Ishikawa (cell line): ENCODE measurements at regions not wholly inside any gene's neighbourhood (a gene's known extent, or its start where the extent isn't known, plus 50 kb on each side); places are given as distances from the start of the nearest gene placed in this dataset.

Source experiments
- CEBPB ChIP-seq: IDR thresholded peaks from 2 replicates; pipeline ENCODE4 v1.6.1; 2012
- CREB1 ChIP-seq: IDR thresholded peaks from 2 replicates; pipeline ENCODE4 v1.6.1; 2012; ENCODE audit warnings: low read depth
- EGR1 ChIP-seq: IDR thresholded peaks from 2 replicates; pipeline ENCODE4 v1.6.1; 2012
- EP300 ChIP-seq: IDR thresholded peaks from 2 replicates; pipeline ENCODE4 v1.6.1; 2012; ENCODE audit warnings: borderline replicate concordance
- FOXM1 ChIP-seq: IDR thresholded peaks from 2 replicates; pipeline ENCODE4 v1.6.1; 2012; ENCODE audit warnings: low read depth, borderline replicate concordance
- MAX ChIP-seq: IDR thresholded peaks from 2 replicates; pipeline ENCODE4 v1.6.1; 2012
- NFIC ChIP-seq: IDR thresholded peaks from 2 replicates; pipeline ENCODE4 v1.6.1; 2012
- RAD21 ChIP-seq: IDR thresholded peaks from 2 replicates; pipeline ENCODE4 v1.6.1; 2012; ENCODE audit warnings: low read depth
- REST ChIP-seq: IDR thresholded peaks from 2 replicates; pipeline ENCODE4 v1.6.1; 2012; ENCODE audit warnings: low read depth, mild to moderate bottlenecking
- TAF1 ChIP-seq: IDR thresholded peaks from 2 replicates; pipeline ENCODE4 v1.6.1; 2012; ENCODE audit warnings: low read depth, mild to moderate bottlenecking
- TCF12 ChIP-seq: IDR thresholded peaks from 2 replicates; pipeline ENCODE4 v1.6.1; 2012; ENCODE audit warnings: low read depth
- TEAD4 ChIP-seq: IDR thresholded peaks from 2 replicates; pipeline ENCODE4 v1.6.1; 2012
- USF1 ChIP-seq: IDR thresholded peaks from 2 replicates; pipeline ENCODE4 v1.6.1; 2012
- YY1 ChIP-seq: IDR thresholded peaks from 2 replicates; pipeline ENCODE4 v1.6.1; 2012; ENCODE audit warnings: low read depth
- ZBTB7A ChIP-seq: IDR thresholded peaks from 2 replicates; pipeline ENCODE4 v1.6.1; 2012; ENCODE audit warnings: low read depth

GRCh38 chr2:5895284-5895683 is 203.1 kb downstream of the SOX11 start:
- TF ChIP-seq FOXM1: no peak
- TF ChIP-seq MAX: no peak
- no peak for TF ChIP-seq REST
- no peak for TF ChIP-seq YY1
- no peak for TF ChIP-seq TCF12
- TF ChIP-seq CEBPB: no peak

- no peak for TF ChIP-seq ZBTB7A
- TF ChIP-seq REST: no peak
- TF ChIP-seq USF1: no peak
Observed at GRCh38 chr2:5897249-5897648, 205.1 kb downstream of the SOX11 start.

- TF ChIP-seq EGR1: no peak
- no peak for TF ChIP-seq MAX
- no peak for TF ChIP-seq FOXM1
- TF ChIP-seq NFIC: no peak
- no peak for TF ChIP-seq TEAD4
- no peak for TF ChIP-seq CEBPB
Observed at GRCh38 chr2:5898667-5899066, 206.5 kb downstream of the SOX11 start.

GRCh38 chr2:5905661-5906060 is 213.5 kb downstream of the SOX11 start:
- TF ChIP-seq CREB1 (no peak), ZBTB7A (no peak), EP300 (no peak), EGR1 (no peak), TEAD4 (no peak), TCF12 (no peak), NFIC (no peak), USF1 (no peak), REST (no peak), MAX (no peak), FOXM1 (no peak), YY1 (no peak), RAD21 (no peak), CEBPB (no peak), TAF1 (no peak)

GRCh38 chr2:5908071-5908470 is 215.9 kb downstream of the SOX11 start:
- no peak for TF ChIP-seq MAX
- no peak for TF ChIP-seq YY1
- TF ChIP-seq RAD21: no peak
- TF ChIP-seq USF1: no peak
- no peak for TF ChIP-seq EGR1
- TF ChIP-seq FOXM1: no peak
- TF ChIP-seq NFIC: no peak
- TF ChIP-seq CEBPB: no peak
- no peak for TF ChIP-seq TAF1
- TF ChIP-seq TCF12: no peak
- no peak for TF ChIP-seq REST
